Lower lobe of right lung (tissue), 2 donors: ENCODE measurements at regions not wholly inside any gene's neighbourhood (a gene's known extent, or its start where the extent isn't known, plus 50 kb on each side); places are given as distances from the start of the nearest gene placed in this dataset.
"Not testable (repeated sequence)": the region's sequence is repeated elsewhere in the genome, so short reads cannot be mapped to it uniquely, and the experiment has no call there.

ENCODE experiments used
- ATAC-seq, 2 donors: fragments of 200-7000 bp; cut with Tn5 transposase; one replicate each; pipeline ENCODE4 v1.9.1; 2020 to 2022; ENCODE audit warnings: mild to moderate bottlenecking in 2 of 2, moderate library complexity in 2 of 2
- DNase-seq: peaks from one replicate; pipeline ENCODE4 v3.0.0-alpha.2; 2020
- H3K27ac ChIP-seq: fragments of 200-600 bp; one replicate; pipeline ENCODE4 v1.8.0; 2022
- H3K27me3 ChIP-seq: fragments of 200-600 bp; one replicate; pipeline ENCODE4 v1.8.0; 2022; ENCODE audit warnings: low read depth
- H3K36me3 ChIP-seq: fragments of 200-600 bp; one replicate; pipeline ENCODE4 v1.8.0; 2022; ENCODE audit warnings: mild to moderate bottlenecking
- H3K4me1 ChIP-seq: fragments of 200-600 bp; one replicate; pipeline ENCODE4 v1.8.0; 2022
- H3K4me3 ChIP-seq: fragments of 200-600 bp; one replicate; pipeline ENCODE4 v1.8.0; 2022; ENCODE audit warnings: mild to moderate bottlenecking
- H3K9me3 ChIP-seq: fragments of 200-600 bp; one replicate; pipeline ENCODE4 v1.8.0; 2022
- intact Hi-C: fragments of 100-400 bp; cut with DNase I; formaldehyde crosslinking; loops from one replicate; pipeline ENCODE4 v1.11.0; 2022
- TF ChIP-seq, protein P1 (sequence below): fragments of 200-600 bp; IDR thresholded peaks from one replicate; pipeline ENCODE4 v1.8.0; 2022; ENCODE audit warnings: antibody characterized with exemption, mild to moderate bottlenecking
- donor health status: DM: no; HTN: yes; CAD: no; lungs with severe emphysema.

DNA sequence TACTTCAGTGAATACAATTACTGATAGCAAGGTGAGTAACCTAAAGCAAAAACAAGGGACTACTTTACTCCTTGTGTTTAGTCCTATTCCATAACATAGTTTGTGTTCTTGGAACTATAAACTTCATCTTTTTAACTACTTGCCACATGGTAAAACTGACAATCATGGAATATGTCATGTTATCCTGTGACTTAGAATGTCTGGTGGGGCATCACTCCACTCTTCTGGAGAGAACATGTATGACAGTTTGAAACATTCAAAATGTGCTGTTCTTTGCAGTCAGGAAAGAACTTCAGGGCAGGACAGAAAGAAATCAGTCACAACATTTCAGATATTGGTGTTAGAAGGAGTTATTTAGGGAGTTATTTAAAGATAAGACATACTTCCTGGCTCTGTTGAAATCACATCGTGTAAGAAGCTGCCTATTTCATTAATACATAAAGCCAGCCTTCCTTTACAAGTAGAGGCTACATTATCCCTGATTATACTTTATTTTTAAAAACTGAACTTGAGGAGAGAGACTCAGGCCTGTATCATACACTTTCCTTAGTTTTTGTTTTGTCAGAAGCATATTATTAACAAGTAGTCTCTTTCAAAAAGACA is 184.9 kb downstream of the SPATA31A6 start:
- DNase-seq, ATAC-seq, H3K36me3 ChIP-seq, H3K4me3 ChIP-seq, H3K9me3 ChIP-seq, H3K4me1 ChIP-seq, H3K27me3 ChIP-seq, H3K27ac ChIP-seq, intact Hi-C loops: not testable (repeated sequence)

DNA sequence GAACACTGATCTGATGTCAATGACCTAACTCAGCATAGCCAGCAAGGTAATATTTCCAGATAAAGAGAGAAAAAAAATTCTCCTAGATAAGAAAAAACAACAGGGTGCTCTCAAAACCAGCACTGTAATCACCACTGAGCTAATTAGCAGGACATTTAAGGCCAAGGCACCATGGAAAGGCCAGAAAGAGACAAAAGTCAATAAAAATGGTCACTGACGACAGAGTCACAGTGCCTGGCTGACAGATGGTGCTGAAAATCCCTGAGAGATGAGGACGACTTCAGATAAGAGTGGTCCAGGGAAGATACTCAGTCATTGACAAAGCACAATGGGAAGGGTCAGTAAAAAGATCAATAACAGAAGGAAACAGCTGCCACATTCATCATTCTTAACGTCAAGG is 186.7 kb downstream of the SPATA31A6 start:
- H3K4me3 ChIP-seq, H3K36me3 ChIP-seq, ATAC-seq, H3K27ac ChIP-seq, H3K4me1 ChIP-seq, intact Hi-C loops, H3K9me3 ChIP-seq, H3K27me3 ChIP-seq, DNase-seq: not testable (repeated sequence)

DNA sequence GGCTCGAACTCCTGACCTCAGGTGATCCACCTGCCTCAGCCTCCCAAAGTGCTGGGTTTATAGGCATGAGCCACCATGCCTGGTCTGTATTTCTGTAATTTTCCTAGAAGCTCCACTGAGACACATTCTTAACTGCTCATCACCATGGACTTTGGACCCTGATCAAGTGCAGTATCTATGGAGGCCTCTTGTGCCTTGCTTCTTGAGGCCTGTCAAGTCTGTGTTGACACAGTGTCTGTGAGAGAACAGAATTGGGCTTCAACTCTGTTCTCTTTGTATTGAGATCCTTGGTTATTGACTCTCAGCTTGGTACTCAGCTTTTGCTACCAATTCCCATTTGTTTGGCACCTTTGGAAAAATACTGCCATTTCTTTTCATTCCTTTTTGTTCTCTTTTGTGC is 188.0 kb downstream of the SPATA31A6 start:
- H3K4me1 ChIP-seq, H3K4me3 ChIP-seq, DNase-seq, H3K27ac ChIP-seq, H3K27me3 ChIP-seq, H3K9me3 ChIP-seq, H3K36me3 ChIP-seq, intact Hi-C loops: not testable (repeated sequence)
- peak; percentile 6 to 34 for ATAC-seq

DNA sequence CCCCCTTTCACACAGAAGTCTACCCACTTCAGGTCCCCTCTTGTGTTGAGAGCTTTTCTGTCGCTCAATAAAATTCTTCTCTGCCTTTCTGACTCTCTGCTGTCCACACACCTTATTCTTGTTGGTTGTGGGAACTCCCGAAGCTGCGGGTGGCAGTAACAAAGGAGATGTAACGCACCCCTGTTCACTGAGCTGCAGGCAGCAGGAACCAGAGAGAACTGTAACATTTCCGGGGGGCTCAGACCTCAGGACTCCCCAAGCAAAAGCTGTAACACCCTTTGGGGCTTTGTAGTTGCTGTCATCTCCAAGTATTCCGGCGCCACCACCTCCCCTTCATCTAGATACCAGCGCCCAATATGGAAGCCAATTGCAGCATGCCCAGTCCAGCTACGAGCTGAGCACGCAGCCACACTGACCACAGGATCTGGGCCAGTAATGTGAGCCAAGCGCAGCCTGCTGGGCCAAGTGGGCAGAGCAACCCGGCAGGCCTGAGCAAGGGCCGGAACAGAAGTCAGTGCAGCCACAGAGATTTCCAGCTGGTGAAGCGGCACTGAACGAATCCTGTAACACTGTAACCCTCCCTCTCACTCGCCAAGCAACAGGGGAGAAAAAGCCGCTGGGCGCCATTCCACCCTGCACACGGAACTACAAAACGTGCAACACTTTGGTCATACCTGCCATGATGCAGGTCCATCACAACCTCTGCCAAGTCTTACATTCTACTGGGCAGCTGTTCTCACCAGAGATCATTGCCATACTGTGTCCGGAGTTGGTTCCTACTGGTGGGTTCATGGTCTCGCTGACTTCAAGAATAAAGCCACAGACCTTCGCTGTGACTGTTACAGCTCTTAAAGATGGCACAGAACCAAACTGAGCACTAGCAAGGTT is 194.3 kb downstream of the SPATA31A6 start:
- H3K27ac ChIP-seq, intact Hi-C loops, H3K4me3 ChIP-seq, H3K9me3 ChIP-seq, H3K4me1 ChIP-seq, H3K36me3 ChIP-seq, DNase-seq, H3K27me3 ChIP-seq: not testable (repeated sequence)
- ATAC-seq: peak; percentile 13 to 20

DNA sequence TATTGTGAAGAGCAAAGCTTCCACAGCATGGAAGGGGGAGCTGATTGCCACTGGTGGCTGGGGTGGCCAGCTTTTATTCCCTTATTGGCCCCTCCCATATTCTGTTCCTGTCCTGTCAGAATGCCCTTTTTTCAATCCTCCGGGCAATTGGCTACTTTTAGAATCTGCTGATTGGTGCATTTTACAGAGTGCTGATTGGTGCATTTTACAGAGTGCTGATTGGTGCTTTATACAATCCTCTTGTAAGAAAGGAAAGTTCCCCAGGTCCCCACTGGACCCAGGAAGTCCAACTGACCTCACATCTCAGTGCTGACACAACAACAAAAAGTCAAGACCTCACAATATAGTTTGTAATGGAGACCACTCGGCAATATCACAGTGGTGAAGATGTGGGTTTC is 195.0 kb downstream of the SPATA31A6 start:
- Histone ChIP-seq H3K4me1 (no peaks in the 10 kb centered on the region), H3K9me3 (no peaks in the 10 kb centered on the region), H3K36me3 (no peaks in the 10 kb centered on the region), H3K4me3 (no peak overlapping the region), H3K27ac (no peak overlapping the region), H3K27me3 (no peaks in the 10 kb centered on the region)
- TF ChIP-seq, protein P1, sequence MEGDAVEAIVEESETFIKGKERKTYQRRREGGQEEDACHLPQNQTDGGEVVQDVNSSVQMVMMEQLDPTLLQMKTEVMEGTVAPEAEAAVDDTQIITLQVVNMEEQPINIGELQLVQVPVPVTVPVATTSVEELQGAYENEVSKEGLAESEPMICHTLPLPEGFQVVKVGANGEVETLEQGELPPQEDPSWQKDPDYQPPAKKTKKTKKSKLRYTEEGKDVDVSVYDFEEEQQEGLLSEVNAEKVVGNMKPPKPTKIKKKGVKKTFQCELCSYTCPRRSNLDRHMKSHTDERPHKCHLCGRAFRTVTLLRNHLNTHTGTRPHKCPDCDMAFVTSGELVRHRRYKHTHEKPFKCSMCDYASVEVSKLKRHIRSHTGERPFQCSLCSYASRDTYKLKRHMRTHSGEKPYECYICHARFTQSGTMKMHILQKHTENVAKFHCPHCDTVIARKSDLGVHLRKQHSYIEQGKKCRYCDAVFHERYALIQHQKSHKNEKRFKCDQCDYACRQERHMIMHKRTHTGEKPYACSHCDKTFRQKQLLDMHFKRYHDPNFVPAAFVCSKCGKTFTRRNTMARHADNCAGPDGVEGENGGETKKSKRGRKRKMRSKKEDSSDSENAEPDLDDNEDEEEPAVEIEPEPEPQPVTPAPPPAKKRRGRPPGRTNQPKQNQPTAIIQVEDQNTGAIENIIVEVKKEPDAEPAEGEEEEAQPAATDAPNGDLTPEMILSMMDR: no peak
- DNase-seq: no peak
- ATAC-seq: no peak
- intact Hi-C loops: no loop called here

DNA sequence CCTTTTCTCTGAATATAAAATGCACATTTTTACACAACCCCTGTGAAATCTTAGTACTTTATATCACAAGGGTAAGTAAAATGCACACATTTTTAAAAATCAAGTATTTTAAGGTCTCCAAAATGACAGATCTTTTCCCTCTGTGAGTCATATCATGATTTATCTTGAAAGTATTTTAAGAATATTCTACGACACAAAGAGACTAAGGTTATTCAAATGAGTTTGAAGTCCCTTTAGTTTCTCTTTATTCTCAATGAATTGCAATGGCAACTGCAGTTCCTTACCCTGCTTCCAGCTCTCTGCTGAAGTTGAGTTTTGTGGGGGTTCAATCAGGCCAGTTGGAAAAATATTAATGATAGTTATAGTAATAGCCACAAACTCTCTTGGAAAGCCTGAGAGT is 196.1 kb downstream of the SPATA31A6 start:
- H3K4me3 ChIP-seq, H3K27ac ChIP-seq, H3K9me3 ChIP-seq, H3K27me3 ChIP-seq, DNase-seq, H3K4me1 ChIP-seq, intact Hi-C loops, ATAC-seq, H3K36me3 ChIP-seq: not testable (repeated sequence)

DNA sequence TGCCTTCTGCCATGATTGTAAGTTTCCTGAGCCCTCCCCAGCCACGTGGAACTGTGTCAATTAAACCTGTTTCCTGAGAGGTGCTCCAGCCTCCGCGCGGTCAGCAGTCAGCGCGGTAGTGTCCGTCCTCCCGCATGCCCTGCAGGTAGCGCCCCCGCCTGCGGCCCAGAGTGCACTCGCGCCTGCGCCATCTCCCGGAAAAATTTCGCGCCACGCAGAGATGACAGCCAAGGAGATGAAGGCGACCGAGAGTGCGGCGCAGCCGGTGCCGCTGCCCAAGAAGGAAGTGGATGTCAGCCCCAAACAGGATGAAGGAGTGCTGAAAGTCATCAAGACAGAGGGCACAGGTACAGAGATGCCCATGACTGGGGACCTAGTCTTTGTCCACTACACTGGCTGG is 201.1 kb downstream of the SPATA31A6 start:
- ATAC-seq, H3K4me1 ChIP-seq, H3K36me3 ChIP-seq, H3K27me3 ChIP-seq, H3K27ac ChIP-seq, H3K4me3 ChIP-seq, H3K9me3 ChIP-seq, DNase-seq, intact Hi-C loops: not testable (repeated sequence)

DNA sequence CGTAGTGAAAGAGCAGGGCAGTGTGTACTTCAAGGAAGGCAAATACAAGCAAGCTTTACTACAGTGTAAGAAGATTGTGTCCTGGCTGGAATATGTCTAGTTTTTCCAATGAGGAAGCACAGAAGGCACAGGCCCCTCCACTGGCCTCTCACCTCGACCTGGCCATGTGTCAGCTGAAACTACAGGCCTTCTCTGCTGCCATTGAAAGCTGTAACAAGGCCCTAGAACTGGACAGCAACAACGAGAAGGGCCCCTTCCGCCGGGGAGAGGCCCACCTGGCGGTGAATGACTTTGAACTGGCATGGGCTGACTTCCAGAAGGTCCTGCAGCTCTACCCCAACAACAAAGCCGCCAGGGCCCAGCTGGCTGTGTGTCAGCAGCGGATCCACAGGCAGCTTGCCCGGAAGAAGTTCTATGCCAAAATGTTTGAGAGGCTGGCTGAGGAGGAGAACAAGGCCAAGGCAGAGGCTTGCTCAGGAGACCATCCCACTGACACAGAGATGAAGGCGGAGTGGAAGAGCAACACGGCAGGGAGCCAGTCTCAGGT is 202.2 kb downstream of the SPATA31A6 start:
- H3K27ac ChIP-seq, intact Hi-C loops, H3K36me3 ChIP-seq, ATAC-seq, H3K9me3 ChIP-seq, H3K4me3 ChIP-seq, H3K27me3 ChIP-seq, DNase-seq, H3K4me1 ChIP-seq: not testable (repeated sequence)

DNA sequence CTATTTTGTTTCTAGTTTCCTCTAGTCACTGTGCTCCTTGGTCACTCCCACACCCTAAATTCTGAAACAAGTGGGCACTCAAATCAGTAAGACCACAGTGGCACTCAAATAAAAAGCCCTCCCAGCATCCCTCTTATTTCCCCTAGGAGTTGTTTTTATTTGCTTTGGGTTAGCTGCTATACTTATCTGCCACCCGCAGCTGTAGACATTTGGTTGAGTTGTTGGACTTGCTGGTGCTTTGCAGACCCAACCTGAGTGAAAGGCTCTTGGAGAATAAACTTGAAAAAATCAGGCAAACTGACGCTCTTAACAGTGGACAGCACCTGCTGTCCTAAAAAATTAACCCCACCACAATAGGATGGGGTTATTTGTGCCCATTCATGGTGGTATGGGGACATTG is 203.0 kb downstream of the SPATA31A6 start:
- intact Hi-C loops: no loop called here
- ATAC-seq: peak in 1 of 2 donors; percentile 54
- DNase-seq: no peak

More for the DNA sequence above, 203.0 kb downstream of the SPATA31A6 start:
- Histone ChIP-seq H3K9me3 (no peaks in the 10 kb centered on the region), H3K4me3 (no peak overlapping the region), H3K4me1 (no peaks in the 10 kb centered on the region), H3K27ac (no peak overlapping the region), H3K36me3 (no peaks in the 10 kb centered on the region), H3K27me3 (no peaks in the 10 kb centered on the region)
- TF ChIP-seq, protein P1: no peak
